Brain pericyte (primary cell): ENCODE measurements at regions not wholly inside any gene's neighbourhood (a gene's known extent, or its start where the extent isn't known, plus 50 kb on each side); places are given as distances from the start of the nearest gene placed in this dataset.
"Not testable (repeated sequence)": the region's sequence is repeated elsewhere in the genome, so short reads cannot be mapped to it uniquely, and the experiment has no call there.

Experiments used
- DNase-seq: peaks from one replicate; pipeline ENCODE4 v3.0.0-alpha.2; 2012; ENCODE audit warnings: low read depth, low spot score

- DNase-seq = not testable (repeated sequence)
These were observed 94.4 kb upstream of the GAS1 start for GRCh38 chr9:87041553-87042235.

- not testable (repeated sequence) for DNase-seq
These were observed 102.8 kb upstream of the GAS1 start for GRCh38 chr9:87049929-87050608.

- DNase-seq = no peak
These were observed 107.8 kb upstream of the GAS1 start for GRCh38 chr9:87054999-87055686.

GRCh38 chr9:87059772-87060171, 112.5 kb upstream of the GAS1 start:
- DNase-seq = no peak

- no peak for DNase-seq
These were observed 115.4 kb upstream of the GAS1 start for GRCh38 chr9:87062746-87063145.

- no peak for DNase-seq
These were observed 115.9 kb upstream of the GAS1 start for GRCh38 chr9:87063246-87063645.

GRCh38 chr9:87063871-87064270, 116.6 kb upstream of the GAS1 start:
- DNase-seq = no peak

- no peak for DNase-seq
These were observed 117.0 kb upstream of the GAS1 start for GRCh38 chr9:87064311-87064710.

GRCh38 chr9:87065981-87066380, 118.7 kb upstream of the GAS1 start:
- DNase-seq = no peak

GRCh38 chr9:87067426-87067825, 120.1 kb upstream of the GAS1 start:
- no peak for DNase-seq

GRCh38 chr9:87068177-87068840, 121.0 kb upstream of the GAS1 start:
- no peak for DNase-seq

GRCh38 chr9:87069690-87070089, 122.4 kb upstream of the GAS1 start:
- DNase-seq = no peak

- no peak for DNase-seq
These were observed 123.0 kb upstream of the GAS1 start for GRCh38 chr9:87070336-87070735.

GRCh38 chr9:87071473-87071872, 124.2 kb upstream of the GAS1 start:
- DNase-seq = no peak

- DNase-seq = no peak
These were observed 126.4 kb upstream of the GAS1 start for GRCh38 chr9:87073692-87074091.

- no peak for DNase-seq
These were observed 128.2 kb upstream of the GAS1 start for GRCh38 chr9:87075537-87075936.

GRCh38 chr9:87076825-87077224, 129.5 kb upstream of the GAS1 start:
- no peak for DNase-seq

- no peak for DNase-seq
These were observed 130.7 kb upstream of the GAS1 start for GRCh38 chr9:87077986-87078385.

- no peak for DNase-seq
These were observed 133.4 kb upstream of the GAS1 start for GRCh38 chr9:87080512-87081264.

GRCh38 chr9:87081503-87081902, 134.2 kb upstream of the GAS1 start:
- DNase-seq = no peak

GRCh38 chr9:87083986-87084385, 136.7 kb upstream of the GAS1 start:
- DNase-seq = no peak

- no peak for DNase-seq
These were observed 137.1 kb upstream of the GAS1 start for GRCh38 chr9:87084407-87084806.
